ENCODE measurements at regions not wholly inside any gene's neighbourhood (a gene's known extent, or its start where the extent isn't known, plus 50 kb on each side); places are given as distances from the start of the nearest gene placed in this dataset.

- TF ChIP-seq, protein P1, sequence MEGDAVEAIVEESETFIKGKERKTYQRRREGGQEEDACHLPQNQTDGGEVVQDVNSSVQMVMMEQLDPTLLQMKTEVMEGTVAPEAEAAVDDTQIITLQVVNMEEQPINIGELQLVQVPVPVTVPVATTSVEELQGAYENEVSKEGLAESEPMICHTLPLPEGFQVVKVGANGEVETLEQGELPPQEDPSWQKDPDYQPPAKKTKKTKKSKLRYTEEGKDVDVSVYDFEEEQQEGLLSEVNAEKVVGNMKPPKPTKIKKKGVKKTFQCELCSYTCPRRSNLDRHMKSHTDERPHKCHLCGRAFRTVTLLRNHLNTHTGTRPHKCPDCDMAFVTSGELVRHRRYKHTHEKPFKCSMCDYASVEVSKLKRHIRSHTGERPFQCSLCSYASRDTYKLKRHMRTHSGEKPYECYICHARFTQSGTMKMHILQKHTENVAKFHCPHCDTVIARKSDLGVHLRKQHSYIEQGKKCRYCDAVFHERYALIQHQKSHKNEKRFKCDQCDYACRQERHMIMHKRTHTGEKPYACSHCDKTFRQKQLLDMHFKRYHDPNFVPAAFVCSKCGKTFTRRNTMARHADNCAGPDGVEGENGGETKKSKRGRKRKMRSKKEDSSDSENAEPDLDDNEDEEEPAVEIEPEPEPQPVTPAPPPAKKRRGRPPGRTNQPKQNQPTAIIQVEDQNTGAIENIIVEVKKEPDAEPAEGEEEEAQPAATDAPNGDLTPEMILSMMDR (IDR thresholded peaks at IDR 0.05; ENCODE audit: low read depth, low read length) = no peak
These were observed 148.2 kb downstream of the IRX5 start for GRCh38 chr16:55078699-55079410.

DNA sequence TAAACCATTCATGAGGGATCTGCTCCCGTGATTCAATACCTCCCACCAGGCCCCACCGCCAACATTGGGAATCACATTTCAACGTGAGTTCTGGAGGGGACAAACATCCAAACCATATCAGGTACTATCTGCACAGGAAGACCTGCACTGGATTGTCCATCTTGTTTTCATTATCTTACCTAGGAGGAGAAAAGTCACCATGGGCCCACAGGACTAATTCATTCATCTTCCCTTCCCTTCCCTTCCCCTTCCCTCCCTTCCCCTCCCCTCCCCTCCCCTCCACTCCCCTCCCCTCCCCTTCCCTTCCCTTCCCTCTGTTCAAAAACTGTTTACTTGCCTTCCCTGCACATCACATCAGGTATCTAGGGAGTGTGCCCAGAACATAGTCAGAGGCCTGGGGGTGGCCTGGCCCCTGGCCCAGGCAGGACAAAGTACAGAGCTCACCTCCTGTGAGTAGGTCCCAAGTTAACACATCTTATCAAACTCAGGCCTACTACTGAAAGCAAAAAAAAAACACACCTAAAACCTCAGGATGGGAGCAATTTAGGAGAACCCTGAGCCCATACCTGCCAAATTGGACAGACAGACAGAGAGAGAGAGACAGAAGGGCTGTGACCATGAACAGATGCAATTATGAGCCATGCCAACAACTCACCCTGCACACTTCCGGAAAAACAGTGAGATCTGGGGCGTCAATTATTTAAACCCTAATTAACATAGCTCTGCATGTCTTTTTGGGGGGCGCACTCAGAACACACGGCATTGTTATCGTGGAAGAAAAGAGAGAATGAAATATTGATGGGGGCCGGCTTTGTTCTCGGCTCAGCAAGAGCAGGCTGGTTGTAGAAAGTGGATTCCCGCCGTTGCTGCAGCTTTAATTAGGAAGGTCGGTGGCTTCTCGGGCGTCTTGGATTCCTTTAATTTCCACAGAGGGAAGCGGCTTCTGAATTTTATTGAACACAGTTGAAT is 151.2 kb downstream of the IRX5 start:
- H3K4me3 ChIP-seq (replicated peaks in 1 of 2; ENCODE audit: low read depth in 2 of 2, low read length in 2 of 2) = no peak overlapping the region
- TF ChIP-seq, protein P1 (IDR thresholded peaks at IDR 0.05; ENCODE audit: low read depth, low read length) = no peak

More at GRCh38 chr16:55078699-55079410, 148.2 kb downstream of the IRX5 start:
- no peak for DNase-seq (ENCODE audit: low read depth in 2 of 2)
- no peak overlapping the region for H3K4me3 ChIP-seq (replicated peaks in 1 of 2; ENCODE audit: low read depth in 2 of 2, low read length in 2 of 2)

GRCh38 chr16:55082591-55082976 is 151.9 kb downstream of the IRX5 start:
- no peak for DNase-seq (ENCODE audit: low read depth in 2 of 2)
- TF ChIP-seq, protein P1 (IDR thresholded peaks at IDR 0.05; ENCODE audit: low read depth, low read length) = no peak
- H3K4me3 ChIP-seq (replicated peaks in 1 of 2; ENCODE audit: low read depth in 2 of 2, low read length in 2 of 2) = no peak overlapping the region

More for the DNA sequence above, 151.2 kb downstream of the IRX5 start:
- DNase-seq (ENCODE audit: low read depth in 2 of 2) = no peak

- TF ChIP-seq, protein P1 (IDR thresholded peaks at IDR 0.05; ENCODE audit: low read depth, low read length) = no peak
- no peak overlapping the region for H3K4me3 ChIP-seq (replicated peaks in 1 of 2; ENCODE audit: low read depth in 2 of 2, low read length in 2 of 2)
- DNase-seq (ENCODE audit: low read depth in 2 of 2) = no peak
These were observed 152.4 kb downstream of the IRX5 start for GRCh38 chr16:55083052-55083451.

- H3K4me3 ChIP-seq (replicated peaks in 1 of 2; ENCODE audit: low read depth in 2 of 2, low read length in 2 of 2) = no peak overlapping the region
- TF ChIP-seq, protein P1 (IDR thresholded peaks at IDR 0.05; ENCODE audit: low read depth, low read length) = no peak
- no peak for DNase-seq (ENCODE audit: low read depth in 2 of 2)
These were observed 157.4 kb downstream of the IRX5 start for GRCh38 chr16:55088098-55088497.

- DNase-seq (ENCODE audit: low read depth in 2 of 2) = no peak
- TF ChIP-seq, protein P1 (IDR thresholded peaks at IDR 0.05; ENCODE audit: low read depth, low read length) = no peak
- no peak overlapping the region for H3K4me3 ChIP-seq (replicated peaks in 1 of 2; ENCODE audit: low read depth in 2 of 2, low read length in 2 of 2)
These were observed 158.9 kb downstream of the IRX5 start for GRCh38 chr16:55089600-55089999.

Measured in cardiac fibroblast (primary cell).